Gastrocnemius medialis (tissue), 4 donors: ENCODE measurements at regions not wholly inside any gene's neighbourhood (a gene's known extent, or its start where the extent isn't known, plus 50 kb on each side); places are given as distances from the start of the nearest gene placed in this dataset.

Experiments
- CTCF ChIP-seq, 5 experiments: fragments of 450-650 bp in 3 of 5; fragments of 200-600 bp in 2 of 5; sonication (generic) in 2 of 5; IDR thresholded peaks in 4 of 5; conservative IDR thresholded peaks in 1 of 5; 1 replicate in 4 of 5; 2 replicates in 1 of 5; pipeline ENCODE4 v1.5.1; 2016 to 2019; ENCODE audit warnings: antibody characterized with exemption in 5 of 5, mild to moderate bottlenecking in 3 of 5, moderate library complexity in 3 of 5
- POLR2A ChIP-seq, 2 donors: fragments of 450-650 bp; IDR thresholded peaks; one replicate each; pipeline ENCODE4 v1.6.1; 2017; ENCODE audit warnings: antibody characterized with exemption in 2 of 2, mild to moderate bottlenecking in 2 of 2, moderate library complexity in 2 of 2

- TF ChIP-seq CTCF (IDR thresholded peaks at IDR 0.05 in 4 of 5, conservative IDR thresholded peaks at IDR 0.05 in 1 of 5) (no peak), POLR2A (IDR thresholded peaks at IDR 0.05) (no peak)
Measured at GRCh38 chr10:107806026-107806425, 641.5 kb upstream of the SORCS1 start.
